Endothelial cell of umbilical vein (primary cell): ENCODE measurements at regions not wholly inside any gene's neighbourhood (a gene's known extent, or its start where the extent isn't known, plus 50 kb on each side); places are given as distances from the start of the nearest gene placed in this dataset.

Source experiments
- BruUV-seq: library from RNA; stranded (reverse); fragments of 400-500 nt; replicated peaks from 2 replicates; lab custom pipeline; 2021; lab: Mats Ljungman, UMichigan
- CTCF ChIA-PET: fragments of 300-600, 350-600 bp; sonication (Branson Sonifier 250); formaldehyde crosslinking; loops from one replicate; lab custom pipeline; 2021; ENCODE audit warnings: antibody characterized with exemption, inconsistent platforms; lab: Charles Lee
- POLR2A ChIA-PET: fragments of 300-600, 350-600 bp; sonication (Branson Sonifier 250); formaldehyde crosslinking; loops from one replicate; lab custom pipeline; 2021; ENCODE audit warnings: antibody characterized with exemption, inconsistent platforms; lab: Charles Lee
- DNase-seq: peaks from one replicate; pipeline ENCODE4 v3.0.0-alpha.2; 2011; ENCODE audit warnings: low read depth, low spot score
- FAIRE-seq: peaks from 2 replicates; lab custom pipeline; 2011; peaks lifted over from hg19 to GRCh38; lab: Jason Lieb, UNC
- H2AFZ ChIP-seq: 2 replicates; pipeline ENCODE4 v1.6.0; 2012; ENCODE audit warnings: low read depth, low read length, control low read depth, inconsistent platforms
- H3K27ac ChIP-seq: 2 replicates; pipeline ENCODE4 v1.5.1; 2011; ENCODE audit warnings: low read depth, mild to moderate bottlenecking, control low read depth, low read length, moderate library complexity; ENCODE audit not compliant: insufficient read depth
- H3K27me3 ChIP-seq, 2 experiments: 2 replicates each; pipeline versions ENCODE4 v1.6.0 to v1.6.1; 2011; ENCODE audit warnings: low read length in 2 of 2, mixed read lengths in 1 of 2; ENCODE audit not compliant: control insufficient read depth in 2 of 2, insufficient read depth in 2 of 2
- H3K36me3 ChIP-seq, 2 experiments: 2 replicates in 1 of 2; 3 replicates in 1 of 2; pipeline ENCODE4 v1.5.1; 2011; ENCODE audit warnings: low read length in 2 of 2, mild to moderate bottlenecking in 1 of 2, moderate library complexity in 1 of 2; ENCODE audit not compliant: control insufficient read depth in 2 of 2, insufficient read depth in 2 of 2; ENCODE audit errors: extremely low read depth in 1 of 2
- H3K4me1 ChIP-seq: 3 replicates; pipeline ENCODE4 v1.5.1; 2011; ENCODE audit warnings: mild to moderate bottlenecking, low read length; ENCODE audit not compliant: control insufficient read depth, insufficient read depth; ENCODE audit errors: extremely low read depth
- H3K4me2 ChIP-seq: 2 replicates; pipeline ENCODE4 v1.6.1; 2011; ENCODE audit warnings: low read length, control low read depth, mixed read lengths; ENCODE audit not compliant: insufficient read depth
- H3K4me3 ChIP-seq, 3 experiments: fragments of 200-600 bp in 1 of 3; sonication (generic), shearing (Covaris generic) in 1 of 3; replicated peaks in 1 of 3; 2 replicates each; pipeline ENCODE4 v1.5.1; 2011 to 2016; ENCODE audit warnings: control low read depth in 3 of 3, low read length in 3 of 3, mild to moderate bottlenecking in 2 of 3, inconsistent platforms in 1 of 3, low read depth in 1 of 3, moderate library complexity in 1 of 3; ENCODE audit not compliant: insufficient read depth in 1 of 3
- H3K79me2 ChIP-seq: 2 replicates; pipeline ENCODE4 v1.6.0; 2012; ENCODE audit warnings: low read length, inconsistent platforms; ENCODE audit not compliant: control insufficient read depth, insufficient read depth
- H3K9ac ChIP-seq: replicated peaks from 2 replicates; pipeline ENCODE3; 2011; ENCODE audit warnings: low read length, control low read depth; ENCODE audit not compliant: insufficient read depth; ENCODE audit errors: extremely low read depth
- H3K9me1 ChIP-seq: replicated peaks from 3 replicates; pipeline ENCODE4 v1.6.0; 2011; ENCODE audit warnings: mild to moderate bottlenecking, low read length; ENCODE audit not compliant: control insufficient read depth, insufficient read depth; ENCODE audit errors: extremely low read depth
- H3K9me3 ChIP-seq: replicated peaks from 2 replicates; pipeline ENCODE4 v1.5.1; 2012; ENCODE audit warnings: low read length, inconsistent platforms; ENCODE audit not compliant: control insufficient read depth, insufficient read depth
- H4K20me1 ChIP-seq: replicated peaks from 2 replicates; pipeline ENCODE3; 2011; ENCODE audit warnings: mild to moderate bottlenecking, low read length; ENCODE audit not compliant: control insufficient read depth, insufficient read depth; ENCODE audit errors: extremely low read depth
- EZH2 ChIP-seq: IDR thresholded peaks from 2 replicates; pipeline ENCODE4 v1.6.1; 2012; ENCODE audit warnings: borderline replicate concordance, low read depth, mild to moderate bottlenecking, moderate library complexity, low read length, inconsistent platforms; ENCODE audit not compliant: severe bottlenecking
- FOS ChIP-seq: IDR thresholded peaks from 2 replicates; pipeline ENCODE4 v1.6.1; 2011; ENCODE audit warnings: mild to moderate bottlenecking, low read length, moderate library complexity, borderline replicate concordance; ENCODE audit not compliant: insufficient read depth
- GATA2 ChIP-seq: IDR thresholded peaks from 2 replicates; pipeline ENCODE4 v1.7.0; 2011; ENCODE audit warnings: low read depth, mild to moderate bottlenecking, moderate library complexity, mixed read lengths, low read length; ENCODE audit not compliant: insufficient read length, insufficient read depth
- JUN ChIP-seq: IDR thresholded peaks from 2 replicates; pipeline ENCODE4 v1.6.1; 2011; ENCODE audit warnings: borderline replicate concordance, low read depth; ENCODE audit not compliant: insufficient read length, insufficient read depth
- MYC ChIP-seq: IDR thresholded peaks from one replicate; pipeline ENCODE4 v1.6.1; 2011; ENCODE audit warnings: mild to moderate bottlenecking, low read depth, low read length
- POLR2A ChIP-seq: IDR thresholded peaks from 2 replicates; pipeline ENCODE4 v1.6.1; 2012; ENCODE audit warnings: low read depth, mild to moderate bottlenecking, control low read depth, low read length
- POLR2AphosphoS5 ChIP-seq: IDR thresholded peaks from 2 replicates; pipeline ENCODE4 v1.6.1; 2012; ENCODE audit warnings: low read depth, mild to moderate bottlenecking, control low read depth, low read length, moderate library complexity; ENCODE audit not compliant: insufficient read depth
- dilution Hi-C: fragments of 300-500 bp; cut with MboI; formaldehyde crosslinking; loops from one replicate; pipeline ENCODE4 v1.15.0; 2019; ENCODE audit warnings: low sequenced_read_pairs; ENCODE audit not compliant: extremely low pct_ligation_motif_present
- intact Hi-C: fragments of 100-400 bp; cut with micrococcal nuclease; formaldehyde crosslinking; loops from one replicate; pipeline ENCODE4 v1.10.0; 2022
- TF ChIP-seq, protein P1 (sequence below): IDR thresholded peaks from 2 replicates; pipeline ENCODE4 v1.6.1; 2011; ENCODE audit not compliant: insufficient read depth, insufficient read length
- TF ChIP-seq, protein P2 (sequence below), 2 donors: IDR thresholded peaks; 1 replicate in 1 of 2; 2 replicates in 1 of 2; pipeline ENCODE4 v1.5.1; 2011; ENCODE audit warnings: low read length in 2 of 2, mild to moderate bottlenecking in 2 of 2, moderate library complexity in 2 of 2, control low read depth in 1 of 2, inconsistent platforms in 1 of 2, low read depth in 1 of 2; ENCODE audit not compliant: insufficient read depth in 1 of 2; ENCODE audit errors: extremely low read depth in 1 of 2

DNA sequence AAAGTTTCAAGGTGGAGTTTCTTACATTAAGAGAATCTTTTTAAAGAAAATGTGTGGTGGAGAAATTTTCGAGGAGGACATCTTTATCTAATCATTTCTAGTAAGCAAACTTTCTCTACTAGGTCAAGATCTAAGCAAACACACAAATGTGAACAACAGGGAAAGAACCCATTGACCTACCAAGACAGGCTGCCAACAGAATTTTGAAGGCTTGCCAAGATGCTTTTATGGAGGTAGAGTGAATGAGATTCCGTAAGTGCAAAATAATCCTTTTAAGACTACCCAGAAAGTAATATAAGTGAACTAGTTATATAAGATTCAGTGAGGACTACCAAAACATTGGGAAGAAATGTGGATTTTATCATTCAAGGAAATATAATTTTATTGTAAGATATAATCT, 357.1 kb upstream of the PDE3A start:
- Histone ChIP-seq H3K36me3 (no peaks in the 10 kb centered on the region), H3K27ac (no peak overlapping the region), H3K9me3 (no peaks in the 10 kb centered on the region), H2AFZ (no peak overlapping the region), H3K9me1 (no peaks in the 10 kb centered on the region), H3K27me3 (no peaks in the 10 kb centered on the region), H3K4me3 (no peak overlapping the region), H3K9ac (no peak overlapping the region), H3K4me2 (no peak overlapping the region), H3K79me2 (no peaks in the 10 kb centered on the region), H3K4me1 (no peaks in the 10 kb centered on the region), H4K20me1 (no peaks in the 10 kb centered on the region)
- no peak for FAIRE-seq
- TF ChIP-seq, protein P1, sequence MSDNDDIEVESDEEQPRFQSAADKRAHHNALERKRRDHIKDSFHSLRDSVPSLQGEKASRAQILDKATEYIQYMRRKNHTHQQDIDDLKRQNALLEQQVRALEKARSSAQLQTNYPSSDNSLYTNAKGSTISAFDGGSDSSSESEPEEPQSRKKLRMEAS = no peak
- TF ChIP-seq GATA2 (no peak), MYC (no peak), POLR2A (no peak), JUN (no peak), EZH2 (no peak), FOS (no peak), POLR2AphosphoS5 (no peak)
- TF ChIP-seq, protein P2, sequence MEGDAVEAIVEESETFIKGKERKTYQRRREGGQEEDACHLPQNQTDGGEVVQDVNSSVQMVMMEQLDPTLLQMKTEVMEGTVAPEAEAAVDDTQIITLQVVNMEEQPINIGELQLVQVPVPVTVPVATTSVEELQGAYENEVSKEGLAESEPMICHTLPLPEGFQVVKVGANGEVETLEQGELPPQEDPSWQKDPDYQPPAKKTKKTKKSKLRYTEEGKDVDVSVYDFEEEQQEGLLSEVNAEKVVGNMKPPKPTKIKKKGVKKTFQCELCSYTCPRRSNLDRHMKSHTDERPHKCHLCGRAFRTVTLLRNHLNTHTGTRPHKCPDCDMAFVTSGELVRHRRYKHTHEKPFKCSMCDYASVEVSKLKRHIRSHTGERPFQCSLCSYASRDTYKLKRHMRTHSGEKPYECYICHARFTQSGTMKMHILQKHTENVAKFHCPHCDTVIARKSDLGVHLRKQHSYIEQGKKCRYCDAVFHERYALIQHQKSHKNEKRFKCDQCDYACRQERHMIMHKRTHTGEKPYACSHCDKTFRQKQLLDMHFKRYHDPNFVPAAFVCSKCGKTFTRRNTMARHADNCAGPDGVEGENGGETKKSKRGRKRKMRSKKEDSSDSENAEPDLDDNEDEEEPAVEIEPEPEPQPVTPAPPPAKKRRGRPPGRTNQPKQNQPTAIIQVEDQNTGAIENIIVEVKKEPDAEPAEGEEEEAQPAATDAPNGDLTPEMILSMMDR (IDR thresholded peaks at IDR 0.05; ENCODE audit: extremely low read depth in 1 of 2, insufficient read depth in 1 of 2, low read depth in 1 of 2, low read length in 2 of 2) = no peak
- dilution Hi-C loops = no loop called here
- ChIA-PET POLR2A (no interaction called here), CTCF (interaction anchor here (0.7 to 1.7 kb wide), 2 partner anchors 95 to 344 kb away, joined by 3 read pairs; no protein-coding TSS in a partner anchor)
- no TSS peak for BruUV-seq
- peak; percentile 86 for DNase-seq
- intact Hi-C loops = no loop called here
